NCI-H446 treated with DMSO at 0.1 percent for 48 hours (cell line): ENCODE measurements at regions not wholly inside any gene's neighbourhood (a gene's known extent, or its start where the extent isn't known, plus 50 kb on each side); places are given as distances from the start of the nearest gene placed in this dataset.
"Not testable (repeated sequence)": the region's sequence is repeated elsewhere in the genome, so short reads cannot be mapped to it uniquely, and the experiment has no call there.

Experiments used
- DNase-seq: peaks from one replicate; lab custom pipeline; 2025; lab: John Stamatoyannopoulos, UW

GRCh38 chr12:76971216-76971879, 92.5 kb upstream of the CSRP2 start:
- not testable (repeated sequence) for DNase-seq

GRCh38 chr12:76967181-76967885, 88.5 kb upstream of the CSRP2 start:
- DNase-seq: no peak

- no peak for DNase-seq
Observed at GRCh38 chr12:76964784-76965571, 86.2 kb upstream of the CSRP2 start.

- no peak for DNase-seq
Observed at GRCh38 chr12:76962099-76962498, 83.3 kb upstream of the CSRP2 start.

- peak; percentile 31 for DNase-seq
Observed at GRCh38 chr12:76957301-76957700, 78.5 kb upstream of the CSRP2 start.

- no peak for DNase-seq
Observed at GRCh38 chr12:76952995-76953394, 74.2 kb upstream of the CSRP2 start.

- DNase-seq: no peak
Observed at GRCh38 chr12:76948879-76949278, 70.1 kb upstream of the CSRP2 start.

GRCh38 chr12:76947304-76947703, 68.5 kb upstream of the CSRP2 start:
- no peak for DNase-seq

- peak; percentile 28 for DNase-seq
Observed at GRCh38 chr12:76946446-76946845, 67.6 kb upstream of the CSRP2 start.

- no peak for DNase-seq
Observed at GRCh38 chr12:76945867-76946266, 67.0 kb upstream of the CSRP2 start.

GRCh38 chr12:76944892-76945291, 66.1 kb upstream of the CSRP2 start:
- no peak for DNase-seq

GRCh38 chr12:76943008-76943407, 64.2 kb upstream of the CSRP2 start:
- DNase-seq: no peak

GRCh38 chr12:76942267-76942666, 63.4 kb upstream of the CSRP2 start:
- DNase-seq: no peak

GRCh38 chr12:76940671-76941445, 62.0 kb upstream of the CSRP2 start:
- peak; percentile 75 for DNase-seq

GRCh38 chr12:76939701-76940100, 60.9 kb upstream of the CSRP2 start:
- no peak for DNase-seq

GRCh38 chr12:76936275-76937193, 57.7 kb upstream of the CSRP2 start:
- no peak for DNase-seq

GRCh38 chr12:76933392-76933791, 54.6 kb upstream of the CSRP2 start:
- not testable (repeated sequence) for DNase-seq

GRCh38 chr12:76929499-76929898, 50.7 kb upstream of the CSRP2 start:
- DNase-seq: no peak
